Psoas muscle (tissue), 7 donors: ENCODE measurements at regions not wholly inside any gene's neighbourhood (a gene's known extent, or its start where the extent isn't known, plus 50 kb on each side); places are given as distances from the start of the nearest gene placed in this dataset.

Experiments
- ATAC-seq, 4 donors: fragments of 200-7000 bp; cut with Tn5 transposase; one replicate each; pipeline ENCODE4 v1.9.1; 2020; ENCODE audit warnings: moderate library complexity in 3 of 4, mild to moderate bottlenecking in 2 of 4
- DNase-seq, 2 donors: peaks; one replicate each; pipeline ENCODE4 v3.0.0-alpha.2; 2020
- H3K27ac ChIP-seq: fragments of 200-600 bp; one replicate; pipeline ENCODE4 v1.8.0; 2022
- H3K27me3 ChIP-seq, 3 donors: fragments of 200-600 bp in 1 of 3; one replicate each; pipeline versions ENCODE4 v1.6.1 to v1.8.0; 2013 to 2022; ENCODE audit warnings: low read length in 2 of 3, mild to moderate bottlenecking in 2 of 3, moderate library complexity in 1 of 3; ENCODE audit not compliant: insufficient read depth in 3 of 3
- H3K36me3 ChIP-seq, 2 donors: fragments of 200-600 bp in 1 of 2; one replicate each; pipeline versions ENCODE4 v1.6.1 to v1.8.0; 2013 to 2022; ENCODE audit warnings: low read depth in 1 of 2, mild to moderate bottlenecking in 1 of 2, moderate library complexity in 1 of 2; ENCODE audit not compliant: insufficient read depth in 1 of 2
- H3K4me1 ChIP-seq: fragments of 200-600 bp; one replicate; pipeline ENCODE4 v1.8.0; 2022
- H3K4me3 ChIP-seq: fragments of 200-600 bp; one replicate; pipeline ENCODE4 v1.8.0; 2022; ENCODE audit warnings: mild to moderate bottlenecking
- H3K9me3 ChIP-seq: fragments of 200-600 bp; one replicate; pipeline ENCODE4 v1.8.0; 2022
- CTCF ChIP-seq: fragments of 200-600 bp; IDR thresholded peaks from one replicate; pipeline ENCODE4 v1.8.0; 2022; ENCODE audit warnings: antibody characterized with exemption
- WGBS, 3 donors: extraction: QIAGEN DNeasy Blood & Tissue Kit; methylation state at CpG; one replicate each; pipeline versions ENCODE4 v1.1.6 to v1.1.7; 2013; 5-methylcytosine and 5-hydroxymethylcytosine counted together
- intact Hi-C, 2 donors: fragments of 100-400 bp; cut with DNase I; formaldehyde crosslinking; loops; one replicate each; pipeline versions ENCODE4 v1.11.0 to v1.14.2; 2022
- donor health status: healthy with polysubstance abuse.
- donor health status: DM: no; HTN: no; CAD: no; lungs with moderate emphysema.
- donor health status: Bipolar disorder and iron deficiency.
- donor health status: healthy.
- donor health status: DM: yes; HTN: yes; CAD: no.
- donor health status: DM: no; HTN: no; CAD: no.
- donor health status: DM: yes; HTN: yes; CAD: no.

DNA sequence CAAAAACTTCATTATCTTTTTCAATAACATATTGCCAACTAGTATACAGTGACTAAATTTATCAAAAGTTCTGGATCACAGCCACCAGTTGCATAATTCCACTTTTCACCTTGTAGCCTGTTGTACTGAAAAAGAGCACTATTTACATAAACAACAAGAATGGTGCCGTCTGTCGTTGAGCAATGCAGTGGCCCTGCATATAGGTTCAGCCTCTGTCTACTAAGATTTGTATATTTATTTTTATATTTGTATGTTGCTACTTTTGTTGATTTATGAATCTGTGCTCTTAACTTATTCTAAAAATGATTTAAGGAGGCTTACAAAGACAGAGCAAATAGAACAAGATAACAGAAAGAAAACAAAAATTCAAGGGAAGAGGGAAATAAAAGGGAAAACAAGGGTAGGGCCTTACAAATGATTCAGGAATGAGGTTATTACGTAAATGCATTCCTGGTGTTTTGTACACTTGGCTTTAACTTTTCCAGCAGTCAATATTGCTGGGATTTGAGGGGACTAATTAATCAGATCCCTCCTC, 257.6 kb upstream of the STT3B start:
- no peak overlapping the region for H3K27ac ChIP-seq
- no peak overlapping the region for H3K4me3 ChIP-seq
- TF ChIP-seq CTCF, result no peak
- WGBS, 3 donors, result 67 to 79% (median 71%) methylated on average over 3 of the region's 3 CpGs
- no peaks in the 10 kb centered on the region for H3K27me3 ChIP-seq
- H3K36me3 ChIP-seq, result no peaks in the 10 kb centered on the region
- intact Hi-C loops, result no loop called here
- ATAC-seq (no peak), DNase-seq (no peak)
- H3K9me3 ChIP-seq, result no peaks in the 10 kb centered on the region
- no peaks in the 10 kb centered on the region for H3K4me1 ChIP-seq

- Histone ChIP-seq H3K4me3 (no peak overlapping the region), H3K9me3 (no peaks in the 10 kb centered on the region), H3K27me3 (no peaks in the 10 kb centered on the region), H3K4me1 (no peaks in the 10 kb centered on the region), H3K27ac (no peak overlapping the region), H3K36me3 (no peaks in the 10 kb centered on the region)
- WGBS, 3 donors, result 76 to 86% (median 76%) methylated on average over 3 of the region's 3 CpGs
- intact Hi-C loops, result no loop called here
- TF ChIP-seq CTCF, result no peak
- no peak for ATAC-seq
- no peak for DNase-seq
Measured at GRCh38 chr3:31275583-31275982, 257.1 kb upstream of the STT3B start.

DNA sequence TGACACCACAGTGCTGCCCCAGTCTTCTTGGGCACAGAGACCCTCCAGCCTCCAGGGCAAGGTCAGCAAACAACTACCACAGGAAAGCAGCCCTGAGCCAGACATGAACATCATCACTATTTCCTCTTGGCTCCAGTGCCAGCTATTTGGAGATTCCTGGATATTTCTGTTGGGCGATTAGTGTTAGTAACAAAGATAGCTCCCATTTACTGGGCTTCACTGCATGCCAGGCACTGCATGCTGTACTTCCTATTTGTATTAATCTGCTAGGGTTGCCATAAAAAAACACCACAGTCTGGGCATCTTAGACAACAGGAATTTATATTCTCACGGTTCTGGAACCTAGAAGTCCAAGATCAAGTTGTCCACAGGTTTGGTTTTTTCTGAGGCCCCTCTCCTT, 255.1 kb upstream of the STT3B start:
- intact Hi-C loops, result no loop called here
- no peak overlapping the region for H3K27ac ChIP-seq
- no peaks in the 10 kb centered on the region for H3K36me3 ChIP-seq
- no peak for DNase-seq
- no peak for ATAC-seq
- H3K9me3 ChIP-seq, result no peaks in the 10 kb centered on the region
- 21 to 35% (median 30%) methylated on average over 2 of the region's 2 CpGs for WGBS, 3 donors
- no peaks in the 10 kb centered on the region for H3K27me3 ChIP-seq
- no peaks in the 10 kb centered on the region for H3K4me1 ChIP-seq
- H3K4me3 ChIP-seq, result no peak overlapping the region
- TF ChIP-seq CTCF, result no peak

GRCh38 chr3:31278532-31278931, 254.2 kb upstream of the STT3B start:
- intact Hi-C loops, result no loop called here
- no peak for TF ChIP-seq CTCF
- Histone ChIP-seq H3K9me3 (no peaks in the 10 kb centered on the region), H3K27me3 (no peaks in the 10 kb centered on the region), H3K4me1 (no peaks in the 10 kb centered on the region), H3K27ac (no peak overlapping the region), H3K36me3 (no peaks in the 10 kb centered on the region), H3K4me3 (no peak overlapping the region)
- DNase-seq, result no peak
- WGBS, 3 donors, result 97 to 98% (median 98%) methylated on average over 5 of the region's 5 CpGs
- no peak for ATAC-seq

DNA sequence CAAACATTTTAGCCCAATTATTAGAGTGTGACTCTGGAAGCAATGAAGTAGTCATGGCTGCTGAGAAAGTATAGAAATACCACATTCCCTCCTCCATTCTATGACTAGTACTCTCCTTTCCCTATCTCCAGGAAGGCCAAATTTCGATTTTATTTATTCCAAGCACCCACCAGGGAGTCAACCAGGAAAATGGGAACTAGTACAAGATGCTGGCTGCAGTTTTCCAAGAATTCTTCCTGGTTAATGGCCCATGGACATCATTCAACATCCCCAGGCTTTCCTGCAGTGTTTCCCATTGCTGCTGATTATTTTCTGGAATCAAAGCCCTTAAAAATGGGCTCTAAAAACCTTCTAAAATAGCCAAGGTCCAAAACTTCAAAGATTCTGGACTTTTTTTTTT, 247.9 kb upstream of the STT3B start:
- WGBS, 3 donors, result 36 to 59% (median 42%) methylated on average over 1 of the region's 1 CpG

More for the DNA sequence above, 247.9 kb upstream of the STT3B start:
- Histone ChIP-seq H3K27ac (no peak overlapping the region), H3K4me3 (no peak overlapping the region), H3K27me3 (no peaks in the 10 kb centered on the region), H3K36me3 (no peaks in the 10 kb centered on the region), H3K9me3 (no peaks in the 10 kb centered on the region), H3K4me1 (no peaks in the 10 kb centered on the region)
- DNase-seq (no peak), ATAC-seq (no peak)
- no peak for TF ChIP-seq CTCF
- intact Hi-C loops, result no loop called here
